ENCODE measurements at regions not wholly inside any gene's neighbourhood (a gene's known extent, or its start where the extent isn't known, plus 50 kb on each side); places are given as distances from the start of the nearest gene placed in this dataset.

DNA sequence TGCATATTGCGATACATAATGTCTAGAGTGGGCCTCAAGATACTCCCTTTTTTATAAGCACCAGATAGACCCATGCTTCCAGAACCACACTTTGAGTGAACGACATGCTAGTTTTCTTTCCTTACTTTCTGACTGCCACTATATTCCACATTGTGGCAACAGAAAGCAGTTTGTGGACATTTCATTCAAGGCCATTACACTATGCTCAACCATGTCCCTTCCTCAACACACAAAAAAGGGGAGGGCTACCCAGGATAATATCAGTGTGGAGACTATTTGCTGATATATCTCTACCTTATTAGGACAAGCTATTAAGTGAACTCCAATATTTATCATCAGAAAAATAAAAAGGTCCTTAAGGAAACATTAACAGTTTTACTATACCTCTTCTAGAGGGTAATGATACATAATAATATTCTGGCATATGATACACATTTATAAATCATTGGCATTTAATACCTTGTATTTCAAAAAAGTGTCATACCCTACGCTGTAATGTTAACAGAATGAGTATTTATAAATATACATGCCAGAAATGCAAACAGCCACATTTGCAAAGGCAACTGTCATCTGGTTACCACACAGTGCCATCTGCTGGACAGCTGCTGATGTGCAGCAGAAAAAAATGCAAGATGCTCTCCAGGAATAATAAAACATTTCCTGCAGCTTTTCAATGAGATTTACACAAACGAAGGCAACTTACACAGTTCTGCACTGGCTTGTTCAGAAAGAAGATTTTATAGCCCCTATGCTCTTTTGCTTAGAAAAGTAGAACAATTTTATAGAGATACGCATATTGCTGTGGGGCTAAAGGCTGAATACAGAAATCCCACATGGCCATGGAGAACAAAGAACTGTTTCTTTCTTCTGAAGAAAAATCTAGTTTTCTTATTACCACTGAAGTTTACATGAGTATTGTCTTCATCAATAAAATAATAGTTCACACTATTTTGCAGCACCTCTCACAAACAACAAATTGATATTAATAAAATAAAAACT is 182.2 kb upstream of the GRIP1 start:
- CTCF ChIA-PET, result interaction anchor here (0.6 to 1.6 kb wide), 7 partner anchors 23 to 1123 kb away, joined by 3 to 6 read pairs (median 3); no protein-coding TSS in a partner anchor
- no peaks in the 10 kb centered on the region for H3K36me3 Mint-ChIP-seq (ENCODE audit: insufficient read depth, unreplicated experiment)

DNA sequence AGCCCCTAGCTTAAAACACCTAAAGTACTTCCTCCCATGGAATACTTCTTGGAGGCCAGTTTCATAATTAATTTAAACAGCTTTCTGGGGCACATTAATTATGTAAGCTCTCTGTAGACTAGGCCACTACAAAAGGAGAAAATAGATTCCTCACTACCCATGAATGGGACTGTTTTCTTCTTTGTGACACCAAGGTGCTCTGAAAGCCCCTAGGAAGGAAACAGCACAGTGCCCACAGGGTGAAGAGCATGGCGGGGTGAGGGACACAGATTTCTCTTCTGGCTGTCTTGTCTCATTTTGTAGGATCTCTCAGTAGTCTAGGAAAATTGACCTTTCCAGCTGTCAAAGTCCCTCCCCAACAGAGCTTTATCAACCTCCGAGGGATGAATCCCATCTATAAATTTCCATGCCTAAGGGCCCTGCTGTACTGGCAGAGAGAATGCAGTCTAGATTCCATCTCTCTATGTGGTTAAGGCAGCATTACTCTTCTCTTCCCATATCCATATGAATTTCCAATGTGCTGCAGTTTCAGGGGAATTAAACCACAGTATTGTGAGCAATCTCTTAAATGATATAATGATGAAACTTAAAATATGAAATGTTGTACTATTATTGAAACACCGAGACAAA is 183.6 kb upstream of the GRIP1 start:
- CTCF ChIA-PET, result no interaction called here
- intact Hi-C loops (cut with micrococcal nuclease; ENCODE audit: unreplicated experiment), result loop anchor here (1.0 to 10.0 kb wide), 4 partner anchors 150 to 588 kb away; no protein-coding TSS in a partner anchor
- Mint-ChIP-seq H3K9me3 (ENCODE audit: low read depth, unreplicated experiment) (no peaks in the 10 kb centered on the region), H3K27me3 (ENCODE audit: unreplicated experiment) (no peaks in the 10 kb centered on the region), H3K36me3 (ENCODE audit: insufficient read depth, unreplicated experiment) (no peaks in the 10 kb centered on the region), H3K4me1 (ENCODE audit: low read depth, unreplicated experiment) (peaks cover 20% of the 10 kb centered on the region), H3K4me3 (ENCODE audit: low read depth, unreplicated experiment) (no peak overlapping the region), H3K27ac (ENCODE audit: unreplicated experiment) (no peak overlapping the region)
- no TSS peak for BruUV-seq (replicated peaks)
- no peak for DNase-seq
- TF ChIP-seq, protein P1, sequence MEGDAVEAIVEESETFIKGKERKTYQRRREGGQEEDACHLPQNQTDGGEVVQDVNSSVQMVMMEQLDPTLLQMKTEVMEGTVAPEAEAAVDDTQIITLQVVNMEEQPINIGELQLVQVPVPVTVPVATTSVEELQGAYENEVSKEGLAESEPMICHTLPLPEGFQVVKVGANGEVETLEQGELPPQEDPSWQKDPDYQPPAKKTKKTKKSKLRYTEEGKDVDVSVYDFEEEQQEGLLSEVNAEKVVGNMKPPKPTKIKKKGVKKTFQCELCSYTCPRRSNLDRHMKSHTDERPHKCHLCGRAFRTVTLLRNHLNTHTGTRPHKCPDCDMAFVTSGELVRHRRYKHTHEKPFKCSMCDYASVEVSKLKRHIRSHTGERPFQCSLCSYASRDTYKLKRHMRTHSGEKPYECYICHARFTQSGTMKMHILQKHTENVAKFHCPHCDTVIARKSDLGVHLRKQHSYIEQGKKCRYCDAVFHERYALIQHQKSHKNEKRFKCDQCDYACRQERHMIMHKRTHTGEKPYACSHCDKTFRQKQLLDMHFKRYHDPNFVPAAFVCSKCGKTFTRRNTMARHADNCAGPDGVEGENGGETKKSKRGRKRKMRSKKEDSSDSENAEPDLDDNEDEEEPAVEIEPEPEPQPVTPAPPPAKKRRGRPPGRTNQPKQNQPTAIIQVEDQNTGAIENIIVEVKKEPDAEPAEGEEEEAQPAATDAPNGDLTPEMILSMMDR (IDR thresholded peaks at IDR 0.05; ENCODE audit: unreplicated experiment), result no peak

More for the DNA sequence above, 182.2 kb upstream of the GRIP1 start:
- Mint-ChIP-seq H3K9me3 (ENCODE audit: low read depth, unreplicated experiment) (no peaks in the 10 kb centered on the region), H3K4me3 (ENCODE audit: low read depth, unreplicated experiment) (no peak overlapping the region), H3K27me3 (ENCODE audit: unreplicated experiment) (no peaks in the 10 kb centered on the region), H3K27ac (ENCODE audit: unreplicated experiment) (no peak overlapping the region), H3K4me1 (ENCODE audit: low read depth, unreplicated experiment) (peaks cover 20% of the 10 kb centered on the region)
- TF ChIP-seq, protein P1 (IDR thresholded peaks at IDR 0.05; ENCODE audit: unreplicated experiment), result peak; percentile 87
- intact Hi-C loops (cut with micrococcal nuclease; ENCODE audit: unreplicated experiment), result loop anchor here (1.0 to 10.0 kb wide), 4 partner anchors 149 to 586 kb away; no protein-coding TSS in a partner anchor
- BruUV-seq (replicated peaks), result no TSS peak
- DNase-seq, result peak; percentile 76

GRCh38 chr12:66863276-66863675 is 184.4 kb upstream of the GRIP1 start:
- intact Hi-C loops (cut with micrococcal nuclease; ENCODE audit: unreplicated experiment), result loop anchor here (5.0 to 10.0 kb wide), 3 partner anchors 151 to 588 kb away; no protein-coding TSS in a partner anchor
- no peaks in the 10 kb centered on the region for H3K9me3 Mint-ChIP-seq (ENCODE audit: low read depth, unreplicated experiment)
- DNase-seq, result peak; percentile 1
- H3K4me3 Mint-ChIP-seq (ENCODE audit: low read depth, unreplicated experiment), result peak overlapping the region; percentile 4
- peaks cover 20% of the 10 kb centered on the region for H3K4me1 Mint-ChIP-seq (ENCODE audit: low read depth, unreplicated experiment)
- BruUV-seq (replicated peaks), result no TSS peak
- H3K36me3 Mint-ChIP-seq (ENCODE audit: insufficient read depth, unreplicated experiment), result no peaks in the 10 kb centered on the region
- CTCF ChIA-PET, result no interaction called here
- TF ChIP-seq, protein P1 (IDR thresholded peaks at IDR 0.05; ENCODE audit: unreplicated experiment), result no peak
- no peaks in the 10 kb centered on the region for H3K27me3 Mint-ChIP-seq (ENCODE audit: unreplicated experiment)
- peak overlapping the region; percentile 17 for H3K27ac Mint-ChIP-seq (ENCODE audit: unreplicated experiment)

GRCh38 chr12:66877925-66878324 is 199.0 kb upstream of the GRIP1 start:
- H3K36me3 Mint-ChIP-seq (ENCODE audit: insufficient read depth, unreplicated experiment), result no peaks in the 10 kb centered on the region

More at GRCh38 chr12:66877925-66878324, 199.0 kb upstream of the GRIP1 start:
- no peak overlapping the region for H3K27ac Mint-ChIP-seq (ENCODE audit: unreplicated experiment)
- CTCF ChIA-PET, result no interaction called here
- intact Hi-C loops (cut with micrococcal nuclease; ENCODE audit: unreplicated experiment), result no loop called here
- no peaks in the 10 kb centered on the region for H3K27me3 Mint-ChIP-seq (ENCODE audit: unreplicated experiment)
- no peak for DNase-seq
- no peaks in the 10 kb centered on the region for H3K4me1 Mint-ChIP-seq (ENCODE audit: low read depth, unreplicated experiment)
- H3K9me3 Mint-ChIP-seq (ENCODE audit: low read depth, unreplicated experiment), result no peaks in the 10 kb centered on the region
- H3K4me3 Mint-ChIP-seq (ENCODE audit: low read depth, unreplicated experiment), result no peak overlapping the region
- TF ChIP-seq, protein P1 (IDR thresholded peaks at IDR 0.05; ENCODE audit: unreplicated experiment), result no peak
- BruUV-seq (replicated peaks), result no TSS peak

Data from Calu3 (cell line).